Keratinocyte (primary cell): ENCODE measurements at regions not wholly inside any gene's neighbourhood (a gene's known extent, or its start where the extent isn't known, plus 50 kb on each side); places are given as distances from the start of the nearest gene placed in this dataset.

ENCODE experiments used
- DNase-seq: peaks from one replicate; pipeline ENCODE4 v3.0.0-alpha.2; 2011; ENCODE audit warnings: low read depth, missing footprints, low spot score
- FAIRE-seq: peaks from 2 replicates; lab custom pipeline; 2011; peaks lifted over from hg19 to GRCh38; lab: Jason Lieb, UNC
- H2AFZ ChIP-seq: 2 replicates; pipeline ENCODE4 v1.6.0; 2012; ENCODE audit warnings: low read length, control low read depth, inconsistent platforms; ENCODE audit not compliant: control insufficient read depth
- H3K27ac ChIP-seq: 2 replicates; pipeline ENCODE4 v1.5.1; 2011; ENCODE audit warnings: low read length; ENCODE audit not compliant: control insufficient read depth, insufficient read depth
- H3K27me3 ChIP-seq: 3 replicates; pipeline ENCODE4 v1.6.0; 2011; ENCODE audit warnings: low read length; ENCODE audit not compliant: control insufficient read depth, insufficient read depth; ENCODE audit errors: extremely low read depth
- H3K36me3 ChIP-seq, 2 experiments: 2 replicates in 1 of 2; 3 replicates in 1 of 2; pipeline ENCODE4 v1.5.1; 2011; ENCODE audit warnings: low read length in 2 of 2, mild to moderate bottlenecking in 1 of 2; ENCODE audit not compliant: control insufficient read depth in 2 of 2, insufficient read depth in 2 of 2; ENCODE audit errors: extremely low read depth in 1 of 2
- H3K4me1 ChIP-seq: 3 replicates; pipeline ENCODE4 v1.5.1; 2011; ENCODE audit warnings: low read length; ENCODE audit not compliant: control insufficient read depth, insufficient read depth; ENCODE audit errors: extremely low read depth
- H3K4me2 ChIP-seq: 3 replicates; pipeline ENCODE4 v1.6.0; 2011; ENCODE audit warnings: low read depth, low read length; ENCODE audit not compliant: control insufficient read depth, insufficient read depth; ENCODE audit errors: extremely low read depth
- H3K4me3 ChIP-seq, 3 experiments: fragments of 200-600 bp in 1 of 3; sonication (generic) in 1 of 3; 2 replicates in 2 of 3; 3 replicates in 1 of 3; pipeline ENCODE4 v1.5.1; 2011 to 2016; ENCODE audit warnings: low read length in 3 of 3, mild to moderate bottlenecking in 3 of 3, control low read depth in 2 of 3, inconsistent platforms in 1 of 3, low read depth in 1 of 3, mixed read lengths in 1 of 3, mixed run types in 1 of 3, moderate library complexity in 1 of 3; ENCODE audit not compliant: control insufficient read depth in 2 of 3, insufficient read depth in 2 of 3; ENCODE audit errors: extremely low read depth in 1 of 3
- H3K79me2 ChIP-seq: 2 replicates; pipeline ENCODE4 v1.6.0; 2012; ENCODE audit warnings: low read length; ENCODE audit not compliant: control insufficient read depth, insufficient read depth
- H3K9ac ChIP-seq: 3 replicates; pipeline ENCODE4 v1.6.0; 2011; ENCODE audit warnings: low read length; ENCODE audit not compliant: control insufficient read depth, insufficient read depth; ENCODE audit errors: extremely low read depth
- H3K9me1 ChIP-seq: 3 replicates; pipeline ENCODE4 v1.6.0; 2011; ENCODE audit warnings: low read length; ENCODE audit not compliant: control insufficient read depth, insufficient read depth; ENCODE audit errors: extremely low read depth
- H3K9me3 ChIP-seq: 2 replicates; pipeline ENCODE4 v1.5.1; 2012; ENCODE audit warnings: low read depth, low read length; ENCODE audit not compliant: control insufficient read depth
- H4K20me1 ChIP-seq: 3 replicates; pipeline ENCODE4 v1.6.0; 2011; ENCODE audit warnings: low read length; ENCODE audit not compliant: control insufficient read depth, insufficient read depth; ENCODE audit errors: extremely low read depth
- CTCF ChIP-seq, 3 experiments: IDR thresholded peaks in 1 of 3; conservative IDR thresholded peaks in 1 of 3; optimal IDR thresholded peaks in 1 of 3; 2 replicates in 2 of 3; 3 replicates in 1 of 3; pipeline versions ENCODE3 to v1.5.1; 2011; ENCODE audit warnings: low read length in 3 of 3, mild to moderate bottlenecking in 3 of 3, moderate library complexity in 2 of 3, control low read depth in 1 of 3, inconsistent platforms in 1 of 3; ENCODE audit not compliant: insufficient read depth in 2 of 3; ENCODE audit errors: extremely low read depth in 1 of 3
- EZH2 ChIP-seq: IDR thresholded peaks from one replicate; pipeline ENCODE4 v1.6.1; 2012; ENCODE audit warnings: inconsistent platforms, mild to moderate bottlenecking, low read length, moderate library complexity
- dilution Hi-C: fragments of 300-500 bp; cut with MboI; formaldehyde crosslinking; loops from one replicate; pipeline ENCODE4 v1.7.0; 2020; ENCODE audit warnings: low sequenced_read_pairs; ENCODE audit not compliant: extremely low pct_ligation_motif_present

DNA sequence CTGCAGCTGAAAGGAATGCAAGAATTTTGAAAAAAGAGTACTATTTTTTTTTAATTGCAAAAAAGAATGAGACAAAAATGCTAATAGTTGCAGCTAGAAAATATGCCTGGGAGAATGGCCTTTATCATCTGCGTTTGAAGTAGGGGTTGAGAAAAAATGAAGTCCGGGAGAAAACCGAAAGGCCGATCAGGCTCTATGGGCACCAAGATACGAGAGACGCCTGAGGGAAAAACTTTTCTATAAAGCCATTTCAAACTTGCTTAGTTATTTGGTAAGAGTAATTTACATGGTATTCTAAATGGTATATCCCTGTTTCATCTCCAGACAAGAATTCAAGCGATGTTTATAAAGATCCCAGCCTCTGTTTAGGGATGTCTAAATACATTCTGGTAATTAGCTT is 99.3 kb upstream of the EFNA5 start:
- H4K20me1 ChIP-seq: no peaks in the 10 kb centered on the region
- H3K36me3 ChIP-seq: no peaks in the 10 kb centered on the region
- H3K27me3 ChIP-seq: peaks cover 9% of the 10 kb centered on the region
- FAIRE-seq (no peak), DNase-seq (no peak)
- no peak overlapping the region for H2AFZ ChIP-seq
- H3K79me2 ChIP-seq: no peaks in the 10 kb centered on the region
- no peak overlapping the region for H3K27ac ChIP-seq
- no peak overlapping the region for H3K4me3 ChIP-seq
- TF ChIP-seq EZH2 (no peak), CTCF (optimal IDR thresholded peaks at IDR 0.05 in 1 of 3, IDR thresholded peaks at IDR 0.05 in 1 of 3, conservative IDR thresholded peaks at IDR 0.05 in 1 of 3; ENCODE audit: extremely low read depth in 1 of 3, insufficient read depth in 2 of 3, low read length in 3 of 3) (no peak)
- H3K9ac ChIP-seq: no peak overlapping the region
- no peak overlapping the region for H3K4me2 ChIP-seq
- H3K4me1 ChIP-seq: no peaks in the 10 kb centered on the region
- H3K9me3 ChIP-seq: no peaks in the 10 kb centered on the region
- no peaks in the 10 kb centered on the region for H3K9me1 ChIP-seq
- dilution Hi-C loops: no loop called here

DNA sequence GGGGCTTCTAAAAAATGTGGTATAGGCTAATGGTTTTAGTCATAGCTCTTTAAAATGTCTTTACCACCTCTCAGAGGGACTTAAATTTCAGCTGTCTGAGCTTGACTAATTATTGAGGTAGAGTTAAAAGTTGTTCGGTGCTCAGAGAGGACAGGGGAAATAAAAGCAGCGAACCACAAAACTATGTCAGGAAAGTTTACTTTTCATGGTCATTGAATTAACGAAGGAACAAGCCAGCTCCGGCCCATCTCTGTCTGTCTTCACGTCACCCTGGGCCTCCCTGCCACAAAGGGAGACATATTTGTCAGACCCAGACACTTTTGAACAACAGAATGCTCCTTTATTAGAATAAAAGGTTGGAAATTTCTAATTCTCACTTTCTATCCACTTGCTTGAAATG is 98.8 kb upstream of the EFNA5 start:
- H2AFZ ChIP-seq: no peak overlapping the region
- no peak overlapping the region for H3K27ac ChIP-seq
- H4K20me1 ChIP-seq: no peaks in the 10 kb centered on the region
- DNase-seq (no peak), FAIRE-seq (no peak)
- no peaks in the 10 kb centered on the region for H3K9me3 ChIP-seq
- no peak overlapping the region for H3K9ac ChIP-seq
- TF ChIP-seq CTCF (optimal IDR thresholded peaks at IDR 0.05 in 1 of 3, IDR thresholded peaks at IDR 0.05 in 1 of 3, conservative IDR thresholded peaks at IDR 0.05 in 1 of 3; ENCODE audit: extremely low read depth in 1 of 3, insufficient read depth in 2 of 3, low read length in 3 of 3): no peak
- no peak for TF ChIP-seq EZH2
- no peaks in the 10 kb centered on the region for H3K9me1 ChIP-seq
- dilution Hi-C loops: no loop called here
- no peaks in the 10 kb centered on the region for H3K4me1 ChIP-seq
- H3K79me2 ChIP-seq: no peaks in the 10 kb centered on the region
- H3K27me3 ChIP-seq: peaks cover 9% of the 10 kb centered on the region
- H3K36me3 ChIP-seq: no peaks in the 10 kb centered on the region
- no peak overlapping the region for H3K4me3 ChIP-seq
- H3K4me2 ChIP-seq: no peak overlapping the region
